Frontal cortex (tissue), 3 donors: ENCODE measurements at regions not wholly inside any gene's neighbourhood (a gene's known extent, or its start where the extent isn't known, plus 50 kb on each side); places are given as distances from the start of the nearest gene placed in this dataset.
"Not testable (repeated sequence)": the region's sequence is repeated elsewhere in the genome, so short reads cannot be mapped to it uniquely, and the experiment has no call there.

ENCODE experiments used
- DNase-seq, 2 donors: peaks; one replicate each; pipeline ENCODE4 v3.0.0; 2012; ENCODE audit warnings: low spot score in 2 of 2
- FAIRE-seq: peaks from 2 replicates; lab custom pipeline; 2012; peaks lifted over from hg19 to GRCh38; lab: Jason Lieb, UNC
- donor health status: control.
- donor health status: control.
- donor health status: control.

DNA sequence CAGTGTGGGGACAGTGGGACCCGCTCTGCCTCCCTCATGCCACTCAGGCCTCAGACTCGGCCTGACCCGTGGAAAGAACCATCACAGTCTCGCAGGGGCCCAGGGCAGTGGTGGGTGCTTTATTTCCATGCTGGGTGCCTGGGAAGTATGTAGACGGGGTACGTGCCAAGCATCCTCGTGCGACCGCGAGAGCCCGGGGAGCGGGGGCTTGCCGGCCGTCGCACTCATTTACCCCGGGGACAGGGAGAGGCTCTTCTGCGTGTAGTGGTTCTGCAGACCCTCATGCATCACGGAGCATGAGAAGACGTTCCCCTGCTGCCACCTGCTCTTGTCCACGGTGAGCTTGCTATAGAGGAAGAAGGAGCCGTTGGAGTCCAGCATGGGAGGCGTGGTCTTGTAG, 141.6 kb downstream of the TMEM121 start:
- FAIRE-seq, DNase-seq: not testable (repeated sequence)

- DNase-seq, FAIRE-seq: not testable (repeated sequence)
Measured at GRCh38 chr14:105668471-105669230, 142.3 kb downstream of the TMEM121 start.

DNA sequence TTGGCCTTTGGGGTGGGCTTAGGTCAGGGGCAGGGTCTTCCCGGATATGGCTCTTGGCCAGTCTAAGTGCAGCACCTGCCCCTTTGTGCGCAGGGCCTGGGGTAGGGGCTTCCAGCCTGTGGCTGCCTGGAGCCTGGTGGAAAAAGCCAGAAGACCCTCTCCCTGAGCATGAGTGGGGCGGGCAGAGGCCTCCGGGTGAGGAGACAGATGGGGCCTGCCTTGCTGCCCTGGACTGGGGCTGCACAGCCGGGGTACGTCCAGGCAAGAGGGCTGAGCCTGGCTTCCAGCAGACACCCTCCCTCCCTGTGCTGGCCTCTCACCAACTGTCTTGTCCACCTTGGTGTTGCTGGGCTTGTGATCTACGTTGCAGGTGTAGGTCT, 142.8 kb downstream of the TMEM121 start:
- not testable (repeated sequence) for DNase-seq, FAIRE-seq

- not testable (repeated sequence) for DNase-seq, FAIRE-seq
Measured at GRCh38 chr14:105669646-105670045, 143.3 kb downstream of the TMEM121 start.

GRCh38 chr14:105672450-105673200, 146.2 kb downstream of the TMEM121 start:
- FAIRE-seq, DNase-seq: not testable (repeated sequence)

DNA sequence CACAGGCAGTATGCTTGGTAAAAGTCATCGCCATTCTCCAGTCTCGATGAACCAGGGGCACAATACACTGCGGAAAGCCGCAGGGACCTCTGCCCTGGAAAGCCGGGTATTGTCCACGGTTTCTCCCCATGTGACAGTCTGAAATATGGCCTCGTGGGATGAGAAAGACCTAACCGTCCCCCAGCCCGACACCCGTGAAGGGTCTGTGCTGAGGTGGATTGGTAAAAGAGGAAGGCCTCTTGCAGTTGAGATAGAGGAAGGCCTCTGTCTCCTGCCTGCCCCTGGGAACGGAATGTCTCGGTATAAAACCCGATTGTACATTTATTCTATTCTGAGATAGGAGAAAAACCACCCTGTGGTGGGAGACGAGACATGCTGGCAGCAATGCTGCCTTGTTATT, 149.1 kb downstream of the TMEM121 start:
- not testable (repeated sequence) for DNase-seq, FAIRE-seq

DNA sequence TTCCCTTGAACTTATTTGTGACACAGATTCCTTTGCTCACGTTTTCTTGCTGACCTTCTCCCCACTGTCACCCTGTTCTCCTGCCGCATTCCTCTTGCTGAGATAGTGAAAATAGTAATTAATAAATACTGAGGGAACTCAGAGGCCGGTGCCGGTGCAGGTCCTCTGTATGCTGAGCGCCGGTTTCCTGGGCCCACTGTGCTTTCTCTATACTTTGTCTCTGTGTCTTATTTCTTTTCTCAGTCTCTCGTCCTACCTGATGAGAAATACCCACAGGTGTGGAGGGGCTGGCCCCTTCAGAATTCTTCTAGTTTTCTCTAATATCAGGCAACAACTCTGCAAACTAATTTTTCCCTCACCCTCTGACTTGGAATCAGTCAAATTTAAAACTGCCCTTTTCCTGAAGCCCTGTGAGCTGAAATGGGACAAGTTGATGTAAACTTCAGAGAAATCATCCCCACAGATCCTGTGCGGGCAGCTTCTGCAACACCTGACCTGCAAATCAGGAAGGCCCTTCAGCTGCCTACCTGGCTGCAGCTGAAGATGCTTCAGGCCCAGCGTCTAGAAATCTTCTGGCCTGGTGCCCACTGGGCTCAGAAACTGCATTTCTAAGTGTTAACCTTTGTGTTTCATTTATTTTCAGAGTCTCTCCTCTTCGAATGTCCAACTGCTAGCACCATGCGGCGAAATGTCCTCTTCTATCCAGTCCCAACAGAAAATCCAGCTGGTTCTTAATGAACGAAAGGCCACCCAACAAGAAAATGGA, 149.7 kb downstream of the TMEM121 start:
- FAIRE-seq, DNase-seq: not testable (repeated sequence)

GRCh38 chr14:105678057-105678456, 151.7 kb downstream of the TMEM121 start:
- not testable (repeated sequence) for DNase-seq, FAIRE-seq

DNA sequence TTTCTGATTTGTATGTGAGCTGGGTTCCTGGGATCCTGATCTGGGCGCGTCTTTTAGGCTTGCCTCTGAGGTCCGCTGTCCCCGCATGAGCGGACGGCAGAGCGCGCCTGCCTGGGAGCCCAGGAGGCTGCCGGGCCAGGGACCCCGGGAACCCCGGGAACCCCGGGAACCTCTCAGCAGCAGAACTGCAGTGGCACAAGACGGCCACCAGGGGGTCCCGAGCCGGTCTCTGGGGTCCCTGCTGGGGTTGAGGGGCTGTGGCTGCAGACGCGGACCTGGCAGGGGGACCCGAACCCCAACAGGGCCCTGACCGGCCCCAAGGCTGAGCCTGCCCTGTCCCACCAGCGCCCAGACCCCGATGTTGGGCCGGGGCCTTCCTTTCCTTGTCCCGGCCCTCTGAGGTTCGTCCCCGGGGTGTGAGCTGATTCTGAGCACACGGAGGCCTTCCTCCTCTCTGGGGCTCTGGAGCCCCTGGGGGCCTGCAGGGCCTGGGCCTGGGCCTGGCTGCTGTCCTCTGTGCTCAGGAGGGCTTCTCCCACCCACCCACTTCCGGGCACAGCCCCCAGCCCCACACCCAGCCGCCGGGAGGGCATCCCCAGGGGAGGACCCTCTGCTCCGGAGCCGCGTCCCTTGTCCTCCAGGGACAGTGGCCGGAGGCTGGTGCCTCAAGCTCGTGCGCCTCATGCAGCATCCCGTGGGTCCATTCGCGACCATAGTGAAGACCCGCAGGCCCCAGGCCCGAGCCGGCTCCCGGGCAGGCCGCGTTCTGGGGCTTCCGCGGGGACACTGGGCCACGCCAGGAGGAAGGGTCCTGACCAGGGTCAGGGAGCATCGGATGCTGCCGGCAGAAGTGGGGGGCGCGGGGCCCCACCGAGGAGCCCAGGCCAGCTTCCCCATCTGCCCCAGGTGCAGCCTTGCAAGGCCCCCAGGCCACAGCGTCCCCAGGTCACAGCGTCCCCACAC, 152.9 kb downstream of the TMEM121 start:
- FAIRE-seq = not testable (repeated sequence)

DNA sequence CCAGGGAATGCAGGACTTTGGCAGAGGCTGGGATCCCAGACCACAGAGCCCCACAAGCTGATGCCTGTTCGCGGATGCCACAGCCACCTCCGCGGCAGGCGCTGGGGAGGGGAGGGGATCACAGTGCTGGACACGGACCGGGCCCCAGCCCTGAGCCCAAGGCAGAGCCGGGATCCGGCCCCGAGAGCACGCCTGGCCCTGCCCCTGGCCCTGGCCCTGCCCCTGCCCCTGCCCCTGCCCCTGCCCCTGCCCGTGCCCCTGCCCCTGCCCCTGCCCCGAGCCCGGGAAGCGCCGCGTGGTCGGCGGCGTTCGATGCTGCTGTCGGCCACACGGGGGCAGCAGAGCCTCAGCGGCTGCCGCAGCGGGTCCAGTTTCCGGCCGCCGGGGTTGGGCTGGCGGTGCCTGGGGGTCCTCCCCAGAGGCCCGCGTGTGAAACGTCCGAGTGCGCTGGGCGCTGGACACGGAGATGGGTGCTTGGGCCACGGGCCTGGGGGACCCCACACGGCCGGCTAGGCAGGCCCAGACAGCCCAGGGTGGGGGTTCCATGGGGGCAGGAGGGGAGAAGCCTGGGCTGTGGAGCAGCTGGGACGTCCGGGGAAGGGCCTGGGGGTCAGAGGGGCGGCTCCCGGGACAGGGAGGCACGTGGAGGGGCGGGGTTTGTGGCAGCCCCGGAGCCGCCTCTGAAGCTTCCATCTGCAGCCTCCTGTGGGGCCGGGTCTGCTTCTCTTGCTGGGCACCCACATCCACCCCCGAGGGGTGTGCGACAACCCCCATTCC, 153.8 kb downstream of the TMEM121 start:
- not testable (repeated sequence) for FAIRE-seq, DNase-seq

More for the DNA sequence above, 152.9 kb downstream of the TMEM121 start:
- DNase-seq = not testable (repeated sequence)

DNA sequence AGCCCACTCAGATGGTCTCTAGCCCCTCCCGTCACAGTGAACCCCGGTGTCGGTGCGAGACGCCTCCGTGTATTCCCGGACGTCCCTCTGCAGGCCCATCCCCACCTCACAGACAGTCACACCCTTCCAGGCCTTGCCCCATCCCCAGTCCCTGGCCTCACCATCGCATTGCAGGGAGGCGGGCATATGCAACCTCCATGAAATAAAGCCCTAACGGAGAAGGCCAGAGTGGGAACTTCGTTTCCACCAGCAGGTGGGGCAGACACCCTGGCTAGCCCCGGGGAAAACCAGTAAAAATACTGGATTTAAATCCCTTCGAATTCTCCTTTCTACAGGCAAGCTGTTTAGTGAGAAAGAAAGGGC, 154.3 kb downstream of the TMEM121 start:
- FAIRE-seq, DNase-seq: not testable (repeated sequence)

DNA sequence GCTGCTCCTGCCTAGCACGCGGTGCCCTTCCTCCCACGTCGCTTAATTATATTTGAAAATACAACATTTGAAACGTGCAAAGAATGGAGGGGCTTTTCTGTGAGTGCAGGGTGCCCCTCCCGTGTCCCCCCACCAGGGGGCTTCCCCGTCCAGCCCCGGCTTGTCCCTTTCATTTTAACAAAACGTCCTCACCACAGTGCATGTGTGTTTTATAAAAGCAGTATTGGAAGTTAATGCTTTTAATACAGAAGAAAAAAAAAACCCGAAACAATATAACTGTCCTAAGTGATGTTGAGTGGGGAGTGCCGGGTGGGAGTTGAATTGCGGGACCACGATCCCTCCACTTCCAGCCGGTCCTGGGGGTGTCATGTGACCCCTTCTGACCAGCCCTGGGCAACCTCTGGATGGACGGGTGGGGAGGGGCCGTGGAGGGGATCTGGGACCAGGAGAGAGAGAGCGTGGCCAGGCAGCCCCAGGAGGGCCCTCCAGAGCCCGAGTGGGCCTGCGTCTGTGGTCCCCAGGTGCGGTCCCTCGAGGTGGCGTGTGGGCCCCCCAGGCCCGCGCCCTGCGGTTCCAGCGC, 155.3 kb downstream of the TMEM121 start:
- not testable (repeated sequence) for FAIRE-seq, DNase-seq

DNA sequence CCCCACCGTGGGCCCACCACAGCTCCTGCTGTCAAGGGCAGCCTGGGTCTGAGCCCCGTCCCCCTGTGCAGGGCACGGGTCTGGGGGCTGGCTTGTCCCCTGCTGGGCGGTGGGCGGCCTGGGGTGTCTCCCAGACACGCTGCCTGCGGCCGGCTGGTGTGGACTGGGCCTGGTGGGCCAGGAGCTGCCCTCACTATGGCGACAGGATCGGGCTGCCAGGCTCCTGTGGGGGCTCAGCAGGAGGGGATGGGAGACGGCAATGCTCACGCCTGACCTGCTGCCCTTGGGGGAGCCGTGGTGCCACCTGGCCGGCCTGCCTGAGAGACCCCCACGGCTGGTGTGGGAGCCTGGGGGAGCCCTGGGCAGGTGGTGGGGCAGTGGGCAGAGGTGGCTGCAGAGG, 156.1 kb downstream of the TMEM121 start:
- not testable (repeated sequence) for FAIRE-seq, DNase-seq

- FAIRE-seq = no peak
Measured at GRCh38 chr14:105682956-105683570, 156.7 kb downstream of the TMEM121 start.

GRCh38 chr14:105684056-105684455, 157.7 kb downstream of the TMEM121 start:
- not testable (repeated sequence) for DNase-seq, FAIRE-seq

More at GRCh38 chr14:105682956-105683570, 156.7 kb downstream of the TMEM121 start:
- no peak for DNase-seq

GRCh38 chr14:105684597-105684996, 158.2 kb downstream of the TMEM121 start:
- not testable (repeated sequence) for DNase-seq, FAIRE-seq

- FAIRE-seq (no peak), DNase-seq (no peak)
Measured at GRCh38 chr14:105685003-105685402, 158.6 kb downstream of the TMEM121 start.
